Testis (tissue), 2 donors: ENCODE measurements at regions not wholly inside any gene's neighbourhood (a gene's known extent, or its start where the extent isn't known, plus 50 kb on each side); places are given as distances from the start of the nearest gene placed in this dataset.

Source experiments
- CTCF ChIP-seq, 3 experiments: fragments of 450-650 bp in 2 of 3; fragments of 200-600 bp in 1 of 3; sonication (generic) in 1 of 3; IDR thresholded peaks; one replicate each; pipeline ENCODE4 v1.5.1; 2016 to 2019; ENCODE audit warnings: antibody characterized with exemption in 3 of 3, mild to moderate bottlenecking in 2 of 3, moderate library complexity in 1 of 3
- POLR2A ChIP-seq: fragments of 450-650 bp; IDR thresholded peaks from one replicate; pipeline ENCODE4 v1.6.1; 2017; ENCODE audit warnings: antibody characterized with exemption, mild to moderate bottlenecking, moderate library complexity

DNA sequence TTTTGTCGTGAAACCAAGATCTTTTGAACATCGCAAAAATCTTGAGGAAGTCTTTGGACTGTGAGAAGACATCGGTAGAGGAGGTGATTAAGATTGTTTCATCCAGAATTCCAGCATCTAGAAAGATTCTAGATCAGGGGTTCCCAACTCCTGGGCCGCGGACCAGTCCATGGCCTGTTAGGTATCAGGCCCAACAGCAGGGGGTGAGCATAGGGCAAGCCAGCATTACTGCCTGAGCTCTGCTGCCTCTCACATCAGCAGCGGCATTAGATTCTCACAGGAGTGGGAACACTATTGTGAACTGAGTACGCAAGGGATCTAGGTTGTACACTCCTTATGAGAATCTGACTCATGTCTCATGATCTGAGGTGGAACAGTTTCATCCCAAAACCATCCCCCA is 600.6 kb upstream of the CDH11 start:
- TF ChIP-seq CTCF (IDR thresholded peaks at IDR 0.05) (no peak), POLR2A (no peak)
